ENCODE measurements at regions not wholly inside any gene's neighbourhood (a gene's known extent, or its start where the extent isn't known, plus 50 kb on each side); places are given as distances from the start of the nearest gene placed in this dataset.
"Not testable (repeated sequence)": the region's sequence is repeated elsewhere in the genome, so short reads cannot be mapped to it uniquely, and the experiment has no call there.

GRCh38 chrX:39796856-39797255, 300.9 kb downstream of the BCOR start:
- DNase-seq (ENCODE audit: low read depth, low spot score) = no peak
- CTCF ChIA-PET = no interaction called here
- H3K4me3 ChIP-seq (ENCODE audit: low read depth, low read length) = no peak overlapping the region
- TF ChIP-seq CTCF (IDR thresholded peaks at IDR 0.05; ENCODE audit: insufficient read depth, low read length, missing control alignments) = no peak
- POLR2A ChIA-PET = interaction anchor here (0.5 kb wide), 1 partner anchor 13 kb away, joined by 3 read pairs; no protein-coding TSS in a partner anchor

DNA sequence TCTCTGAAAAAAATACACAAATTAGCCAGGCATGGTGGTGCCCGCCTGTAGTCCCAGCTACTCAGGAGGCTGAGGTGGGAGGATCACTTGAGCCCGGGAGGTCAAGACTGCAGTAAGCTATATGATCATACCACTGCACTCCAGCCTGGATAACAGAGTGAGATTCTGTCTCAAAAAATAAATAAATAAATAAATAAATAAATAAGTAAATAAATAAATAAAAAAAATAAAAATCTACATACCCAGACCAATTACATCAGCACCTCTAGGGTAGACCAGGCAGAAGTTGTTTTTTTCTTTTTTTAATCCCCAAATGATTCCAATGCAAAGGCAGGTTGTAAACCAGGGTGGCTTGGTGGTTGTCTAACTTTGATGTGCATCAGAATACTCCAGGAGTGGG, 299.3 kb downstream of the BCOR start:
- CTCF ChIA-PET; H3K4me3 ChIP-seq (ENCODE audit: low read depth, low read length); DNase-seq (ENCODE audit: low read depth, low spot score); POLR2A ChIA-PET: not testable (repeated sequence)

DNA sequence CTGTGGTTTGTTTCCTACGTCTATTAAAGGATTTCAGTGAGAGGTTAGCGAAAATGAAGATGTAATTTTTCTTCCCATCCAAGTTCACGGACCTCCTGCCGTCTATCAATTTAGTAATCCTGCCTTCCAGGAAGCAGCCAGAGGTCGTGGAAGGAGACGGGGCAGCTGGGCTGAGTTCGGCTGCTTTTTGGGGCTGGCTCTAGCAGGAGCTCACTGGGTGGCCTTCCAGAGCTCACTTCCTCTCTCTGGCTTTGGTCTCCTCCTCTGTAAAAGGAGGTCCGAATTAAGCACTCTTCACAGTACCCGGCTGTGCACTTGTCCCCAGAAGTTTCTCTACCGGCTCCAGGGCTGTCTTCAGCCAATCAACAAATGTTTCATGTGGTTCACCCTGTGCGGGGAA, 295.4 kb downstream of the BCOR start:
- no peak for TF ChIP-seq CTCF (IDR thresholded peaks at IDR 0.05; ENCODE audit: insufficient read depth, low read length, missing control alignments)
- CTCF ChIA-PET = no interaction called here
- no peak overlapping the region for H3K4me3 ChIP-seq (ENCODE audit: low read depth, low read length)
- POLR2A ChIA-PET = no interaction called here
- DNase-seq (ENCODE audit: low read depth, low spot score) = no peak

DNA sequence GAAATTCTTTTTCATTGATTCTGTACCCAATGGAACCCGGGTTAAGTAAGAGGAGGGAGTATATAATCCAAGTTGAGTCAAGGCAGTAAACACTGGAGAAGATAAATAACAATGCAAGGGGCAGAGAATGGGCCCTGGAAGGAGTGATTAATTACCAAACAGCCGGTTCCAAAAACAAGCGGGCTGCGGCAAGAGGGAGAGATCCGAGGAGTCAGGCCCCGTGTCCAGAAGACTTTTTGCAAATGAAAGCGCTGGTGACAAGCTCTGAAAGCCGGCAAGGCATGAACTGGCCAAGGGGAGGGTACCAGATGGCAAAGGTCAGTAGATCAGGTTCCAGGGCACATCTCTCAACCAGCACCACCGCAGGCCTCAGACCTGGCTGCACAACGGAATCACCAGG, 294.9 kb downstream of the BCOR start:
- no peak for DNase-seq (ENCODE audit: low read depth, low spot score)
- ChIA-PET POLR2A (no interaction called here), CTCF (no interaction called here)
- H3K4me3 ChIP-seq (ENCODE audit: low read depth, low read length) = no peak overlapping the region
- no peak for TF ChIP-seq CTCF (IDR thresholded peaks at IDR 0.05; ENCODE audit: insufficient read depth, low read length, missing control alignments)

GRCh38 chrX:39805022-39805421, 292.7 kb downstream of the BCOR start:
- POLR2A ChIA-PET = no interaction called here
- CTCF ChIA-PET = no interaction called here
- no peak for DNase-seq (ENCODE audit: low read depth, low spot score)
- H3K4me3 ChIP-seq (ENCODE audit: low read depth, low read length) = no peak overlapping the region
- TF ChIP-seq CTCF (IDR thresholded peaks at IDR 0.05; ENCODE audit: insufficient read depth, low read length, missing control alignments) = no peak

DNA sequence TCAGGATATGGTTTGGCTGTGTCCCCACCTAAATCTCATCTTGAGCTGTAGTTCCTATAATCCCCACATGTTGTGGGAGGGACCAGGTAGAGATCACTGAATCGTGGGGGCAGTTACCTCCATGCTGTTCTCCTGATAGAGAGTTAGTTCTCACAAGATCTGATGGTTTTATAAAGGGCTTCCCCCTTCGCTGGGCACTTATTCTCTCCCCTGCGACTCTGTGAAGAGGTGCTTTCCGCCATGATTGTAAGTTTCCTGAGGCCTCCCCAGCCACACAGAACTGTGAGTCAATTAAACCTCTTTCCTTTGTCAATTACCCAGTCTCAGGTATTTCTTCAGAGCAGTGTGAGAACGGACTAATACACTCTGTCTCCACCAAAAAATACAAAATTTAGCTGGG, 291.9 kb downstream of the BCOR start:
- DNase-seq (ENCODE audit: low read depth, low spot score) = no peak
- POLR2A ChIA-PET = no interaction called here
- CTCF ChIA-PET = no interaction called here
- no peak for TF ChIP-seq CTCF (IDR thresholded peaks at IDR 0.05; ENCODE audit: insufficient read depth, low read length, missing control alignments)
- H3K4me3 ChIP-seq (ENCODE audit: low read depth, low read length) = no peak overlapping the region

- ChIA-PET CTCF (interaction anchor here (1.4 kb wide), 1 partner anchor 77 kb away, joined by 3 read pairs; no protein-coding TSS in a partner anchor), POLR2A (interaction anchor here (1.5 kb wide), 1 partner anchor 49 kb away, joined by 5 read pairs; no protein-coding TSS in a partner anchor)
- TF ChIP-seq CTCF (IDR thresholded peaks at IDR 0.05; ENCODE audit: insufficient read depth, low read length, missing control alignments) = no peak
- DNase-seq (ENCODE audit: low read depth, low spot score) = peak; percentile 62
- H3K4me3 ChIP-seq (ENCODE audit: low read depth, low read length) = no peak overlapping the region
Measured at GRCh38 chrX:39808471-39808917, 289.3 kb downstream of the BCOR start.
